ENCODE measurements at regions not wholly inside any gene's neighbourhood (a gene's known extent, or its start where the extent isn't known, plus 50 kb on each side); places are given as distances from the start of the nearest gene placed in this dataset.
"Not testable (repeated sequence)": the region's sequence is repeated elsewhere in the genome, so short reads cannot be mapped to it uniquely, and the experiment has no call there.

DNA sequence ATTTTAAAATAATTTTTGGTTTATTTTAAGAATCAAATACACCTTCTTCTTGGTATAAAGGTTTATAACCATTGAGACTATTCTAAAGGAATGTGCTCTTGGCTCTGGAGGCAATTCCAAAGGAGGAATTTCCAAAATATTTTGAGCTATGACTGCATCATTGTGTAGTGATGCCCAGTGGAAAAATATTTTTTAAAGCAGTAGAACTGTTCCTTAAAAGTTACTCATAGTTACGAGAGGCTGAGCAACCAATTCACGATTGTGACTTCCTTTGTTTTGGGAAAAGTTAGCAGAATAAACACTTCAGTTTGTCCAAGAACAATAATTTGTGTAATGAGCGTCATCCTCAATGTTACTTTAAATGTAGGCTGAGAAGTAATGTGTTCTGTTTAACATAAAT, 233.6 kb downstream of the BAMBI start:
- Mint-ChIP-seq H3K27me3 (ENCODE audit: low read depth in 2 of 2) (no peaks in the 10 kb centered on the region), H3K9me3 (no peaks in the 10 kb centered on the region), H3K4me1 (no peaks in the 10 kb centered on the region), H3K4me3 (no peak overlapping the region), H3K27ac (no peak overlapping the region), H3K36me3 (no peaks in the 10 kb centered on the region)
- ATAC-seq, result no peak
- no peaks in the 10 kb centered on the region for H3K9me3 ChIP-seq (ENCODE audit: control insufficient read depth, insufficient read depth, low read length)
- no peak overlapping the region for H3K4me3 ChIP-seq (ENCODE audit: low read length)
- H3K4me1 ChIP-seq (ENCODE audit: control insufficient read depth, insufficient read depth, low read length), result no peaks in the 10 kb centered on the region
- 91% methylated on average over 3 of the region's 3 CpGs for WGBS (ENCODE audit: insufficient coverage)
- no peaks in the 10 kb centered on the region for H3K27me3 ChIP-seq (ENCODE audit: control insufficient read depth, insufficient read depth, low read length)
- intact Hi-C loops (cut with micrococcal nuclease), result no loop called here
- H3K36me3 ChIP-seq (ENCODE audit: control insufficient read depth, insufficient read depth, low read length), result no peaks in the 10 kb centered on the region
- no peak overlapping the region for H3K27ac ChIP-seq (ENCODE audit: low read length)
- TF ChIP-seq, protein P1, sequence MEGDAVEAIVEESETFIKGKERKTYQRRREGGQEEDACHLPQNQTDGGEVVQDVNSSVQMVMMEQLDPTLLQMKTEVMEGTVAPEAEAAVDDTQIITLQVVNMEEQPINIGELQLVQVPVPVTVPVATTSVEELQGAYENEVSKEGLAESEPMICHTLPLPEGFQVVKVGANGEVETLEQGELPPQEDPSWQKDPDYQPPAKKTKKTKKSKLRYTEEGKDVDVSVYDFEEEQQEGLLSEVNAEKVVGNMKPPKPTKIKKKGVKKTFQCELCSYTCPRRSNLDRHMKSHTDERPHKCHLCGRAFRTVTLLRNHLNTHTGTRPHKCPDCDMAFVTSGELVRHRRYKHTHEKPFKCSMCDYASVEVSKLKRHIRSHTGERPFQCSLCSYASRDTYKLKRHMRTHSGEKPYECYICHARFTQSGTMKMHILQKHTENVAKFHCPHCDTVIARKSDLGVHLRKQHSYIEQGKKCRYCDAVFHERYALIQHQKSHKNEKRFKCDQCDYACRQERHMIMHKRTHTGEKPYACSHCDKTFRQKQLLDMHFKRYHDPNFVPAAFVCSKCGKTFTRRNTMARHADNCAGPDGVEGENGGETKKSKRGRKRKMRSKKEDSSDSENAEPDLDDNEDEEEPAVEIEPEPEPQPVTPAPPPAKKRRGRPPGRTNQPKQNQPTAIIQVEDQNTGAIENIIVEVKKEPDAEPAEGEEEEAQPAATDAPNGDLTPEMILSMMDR (IDR thresholded peaks at IDR 0.05), result no peak
- DNase-seq, result no peak

DNA sequence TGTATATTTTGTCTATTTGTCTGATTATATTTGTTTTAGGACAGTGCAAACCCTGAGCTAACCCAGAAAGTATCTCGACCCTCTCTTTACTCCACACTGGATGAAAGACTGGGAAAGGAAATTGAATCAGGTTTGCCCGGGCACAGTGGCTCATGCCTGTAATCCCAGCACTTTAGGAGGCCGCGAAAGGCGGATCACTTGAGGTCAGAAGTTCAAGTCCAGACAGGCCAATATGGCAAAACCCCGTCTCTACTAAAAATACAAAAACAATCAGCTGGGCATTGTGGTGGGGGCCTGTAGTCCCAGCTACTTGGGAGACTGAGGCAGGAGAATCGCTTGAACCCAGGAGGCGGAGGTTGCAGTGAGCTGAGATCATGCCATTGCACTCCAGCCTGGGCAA, 234.2 kb downstream of the BAMBI start:
- H3K4me1 ChIP-seq (ENCODE audit: control insufficient read depth, insufficient read depth, low read length); H3K36me3 Mint-ChIP-seq; ATAC-seq; DNase-seq; H3K27ac Mint-ChIP-seq; H3K4me3 ChIP-seq (ENCODE audit: low read length); intact Hi-C loops (cut with micrococcal nuclease); H3K4me3 Mint-ChIP-seq; H3K27ac ChIP-seq (ENCODE audit: low read length); H3K27me3 ChIP-seq (ENCODE audit: control insufficient read depth, insufficient read depth, low read length); H3K9me3 Mint-ChIP-seq; H3K36me3 ChIP-seq (ENCODE audit: control insufficient read depth, insufficient read depth, low read length); H3K4me1 Mint-ChIP-seq; H3K9me3 ChIP-seq (ENCODE audit: control insufficient read depth, insufficient read depth, low read length); H3K27me3 Mint-ChIP-seq (ENCODE audit: low read depth in 2 of 2): not testable (repeated sequence)
- 100% methylated on average over 5 of the region's 8 CpGs for WGBS (ENCODE audit: insufficient coverage)

DNA sequence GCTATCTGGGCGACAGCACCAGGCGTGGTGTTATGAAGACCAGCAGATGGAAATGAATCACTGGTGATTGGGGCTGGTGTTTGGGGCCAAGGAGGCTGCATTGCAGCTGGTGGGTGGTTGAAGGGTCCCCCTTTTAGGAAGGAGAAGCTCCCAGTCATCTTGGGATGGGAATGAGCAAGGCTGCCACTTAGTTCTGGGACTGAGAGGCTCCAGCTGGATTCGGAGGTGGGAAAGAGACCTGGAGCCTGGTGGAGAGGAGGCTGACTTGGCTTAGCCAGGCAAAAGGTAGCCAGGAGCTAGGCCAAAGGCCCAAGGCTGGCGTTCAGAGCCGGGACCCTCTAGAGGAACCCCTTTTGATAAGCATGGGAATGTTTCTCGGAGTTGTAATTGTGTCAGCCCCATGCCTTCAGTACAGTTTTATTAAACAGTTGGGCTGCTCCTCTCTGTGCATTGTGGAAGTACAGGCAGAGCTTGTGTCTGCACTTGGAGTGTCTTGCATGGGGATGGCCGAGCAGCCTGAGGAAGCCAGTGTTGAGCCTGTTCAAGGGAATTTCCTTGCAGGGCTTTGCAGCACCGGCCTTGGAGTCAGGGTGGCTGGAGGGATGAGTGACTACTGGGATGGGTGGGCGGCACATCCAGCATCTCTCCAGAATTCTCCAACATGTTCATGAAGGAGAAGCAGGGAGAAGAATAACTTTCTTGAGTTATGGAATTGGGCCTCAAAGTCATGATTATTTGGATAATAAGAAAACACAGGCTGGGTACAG, 234.9 kb downstream of the BAMBI start:
- Mint-ChIP-seq H3K9me3 (peaks cover 0 to under 1% of the 10 kb centered on the region in 2 donors), H3K4me1 (no peaks in the 10 kb centered on the region), H3K27ac (no peak overlapping the region), H3K27me3 (ENCODE audit: low read depth in 2 of 2) (no peaks in the 10 kb centered on the region), H3K4me3 (no peak overlapping the region), H3K36me3 (no peaks in the 10 kb centered on the region)
- Histone ChIP-seq H3K4me3 (ENCODE audit: low read length) (no peak overlapping the region), H3K27me3 (ENCODE audit: control insufficient read depth, insufficient read depth, low read length) (no peaks in the 10 kb centered on the region), H3K4me1 (ENCODE audit: control insufficient read depth, insufficient read depth, low read length) (no peaks in the 10 kb centered on the region), H3K27ac (ENCODE audit: low read length) (no peak overlapping the region), H3K36me3 (ENCODE audit: control insufficient read depth, insufficient read depth, low read length) (no peaks in the 10 kb centered on the region), H3K9me3 (ENCODE audit: control insufficient read depth, insufficient read depth, low read length) (no peaks in the 10 kb centered on the region)
- TF ChIP-seq, protein P1 (IDR thresholded peaks at IDR 0.05), result no peak
- WGBS (ENCODE audit: insufficient coverage), result 91% methylated on average over 9 of the region's 9 CpGs
- no peak for ATAC-seq
- intact Hi-C loops (cut with micrococcal nuclease), result no loop called here
- DNase-seq, result no peak

DNA sequence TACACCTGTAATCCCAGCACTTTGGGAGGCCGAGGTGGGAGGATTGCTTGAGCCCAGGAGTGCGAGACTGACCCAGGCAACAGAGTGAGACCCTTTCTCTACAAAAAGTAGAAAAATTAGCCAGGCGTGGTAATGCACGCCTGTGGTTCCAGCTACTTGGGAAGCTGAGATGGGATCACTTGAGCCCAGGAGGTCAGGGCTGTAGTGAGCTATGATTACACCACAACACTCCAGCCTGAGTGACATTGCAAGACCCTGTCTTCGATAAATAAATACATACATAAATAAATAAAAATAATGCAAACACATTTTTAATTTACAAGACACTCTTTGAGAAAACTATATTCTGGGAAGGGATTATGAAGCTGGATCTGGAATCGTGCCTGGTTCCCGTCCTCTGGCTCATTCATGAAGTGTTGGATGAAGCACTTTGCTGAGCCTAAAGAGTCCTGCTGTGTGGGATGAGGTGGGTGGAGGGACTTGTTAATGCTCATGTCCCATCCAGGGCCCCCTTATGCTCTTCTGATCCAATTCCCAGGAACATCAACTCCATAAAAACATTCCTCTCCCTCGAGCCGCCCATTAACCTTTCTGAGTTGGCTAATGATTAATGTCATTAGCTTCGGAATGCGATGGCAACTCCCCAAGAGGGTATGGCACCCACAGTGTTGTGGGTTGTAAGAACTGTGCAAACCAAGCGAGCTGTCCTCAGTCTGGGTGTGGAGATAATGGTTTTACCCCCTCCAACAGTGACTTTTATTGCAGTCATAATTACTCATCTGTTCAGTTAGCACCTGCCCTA, 236.3 kb downstream of the BAMBI start:
- Histone ChIP-seq H3K4me3 (ENCODE audit: low read length) (no peak overlapping the region), H3K4me1 (ENCODE audit: control insufficient read depth, insufficient read depth, low read length) (no peaks in the 10 kb centered on the region), H3K27me3 (ENCODE audit: control insufficient read depth, insufficient read depth, low read length) (no peaks in the 10 kb centered on the region), H3K9me3 (ENCODE audit: control insufficient read depth, insufficient read depth, low read length) (no peaks in the 10 kb centered on the region), H3K36me3 (ENCODE audit: control insufficient read depth, insufficient read depth, low read length) (no peaks in the 10 kb centered on the region), H3K27ac (ENCODE audit: low read length) (no peak overlapping the region)
- TF ChIP-seq, protein P1 (IDR thresholded peaks at IDR 0.05), result no peak
- Mint-ChIP-seq H3K4me3 (no peak overlapping the region), H3K4me1 (no peaks in the 10 kb centered on the region), H3K27ac (no peak overlapping the region), H3K36me3 (no peaks in the 10 kb centered on the region), H3K27me3 (ENCODE audit: low read depth in 2 of 2) (no peaks in the 10 kb centered on the region), H3K9me3 (peaks cover 0 to 2% of the 10 kb centered on the region in 2 donors)
- DNase-seq, result no peak
- intact Hi-C loops (cut with micrococcal nuclease), result no loop called here
- no peak for ATAC-seq
- 89% methylated on average over 11 of the region's 12 CpGs for WGBS (ENCODE audit: insufficient coverage)

All from natural killer cell (primary cell).